Naive B cell (primary cell): ENCODE measurements at regions not wholly inside any gene's neighbourhood (a gene's known extent, or its start where the extent isn't known, plus 50 kb on each side); places are given as distances from the start of the nearest gene placed in this dataset.
A peak's percentile ranks its signal among the peaks of the same experiment; 100 is the strongest.

ENCODE experiments used
- ATAC-seq, 2 donors: fragments of 150-1000 bp; cut with Tn5 transposase; 2 replicates each; pipeline ENCODE4 v1.10.0; 2021; ENCODE audit warnings: low read depth in 2 of 2, mild to moderate bottlenecking in 2 of 2, moderate library complexity in 2 of 2
- DNase-seq: peaks from one replicate; pipeline ENCODE4 v3.0.0; 2022
- H3K27ac Mint-ChIP-seq, 6 donors: one replicate each; pipeline ENCODE4 v1.8.0; 2020 to 2022; ENCODE audit warnings: mild to moderate bottlenecking in 6 of 6, mixed read lengths in 6 of 6, moderate library complexity in 5 of 6, inconsistent platforms in 2 of 6
- H3K27me3 Mint-ChIP-seq, 3 donors: one replicate each; pipeline ENCODE4 v1.8.0; 2021 to 2022; ENCODE audit warnings: mixed read lengths in 3 of 3, mild to moderate bottlenecking in 1 of 3
- H3K36me3 Mint-ChIP-seq, 2 donors: one replicate each; pipeline ENCODE4 v1.8.0; 2020 to 2022; ENCODE audit warnings: mixed read lengths in 2 of 2, inconsistent platforms in 1 of 2, mild to moderate bottlenecking in 1 of 2
- H3K4me1 Mint-ChIP-seq, 3 donors: one replicate each; pipeline ENCODE4 v1.8.0; 2020 to 2022; ENCODE audit warnings: mixed read lengths in 3 of 3, inconsistent platforms in 1 of 3, mild to moderate bottlenecking in 1 of 3, moderate library complexity in 1 of 3
- H3K4me3 Mint-ChIP-seq, 8 donors: one replicate each; pipeline ENCODE4 v1.8.0; 2020 to 2022; ENCODE audit warnings: mild to moderate bottlenecking in 8 of 8, mixed read lengths in 8 of 8, moderate library complexity in 8 of 8, inconsistent platforms in 2 of 8
- H3K9me3 Mint-ChIP-seq, 7 donors: one replicate each; pipeline ENCODE4 v1.8.0; 2020 to 2022; ENCODE audit warnings: mixed read lengths in 7 of 7, mild to moderate bottlenecking in 5 of 7, inconsistent platforms in 2 of 7, moderate library complexity in 1 of 7

GRCh38 chr2:165007161-165007744 lies 51.9 kb upstream of the SLC38A11 start:
- Mint-ChIP-seq H3K36me3 (no peaks in the 10 kb centered on the region), H3K27ac (no peak overlapping the region), H3K4me1 (peaks cover 4 to 18% (median 7%) of the 10 kb centered on the region in 3 donors), H3K4me3 (peak overlapping the region in 1 of 8 donors; percentile 1), H3K9me3 (no peaks in the 10 kb centered on the region), H3K27me3 (peaks cover 0 to 8% (median 4%) of the 10 kb centered on the region in 3 donors)
- DNase-seq (no peak), ATAC-seq (no peak)
